Activated CD4-positive, alpha-beta T cell treated with anti-CD3 and anti-CD28 coated beads, Interleukin-2, amount 10 ng/mL, durations not matched to agents 24 days and 14 days (primary cell): ENCODE measurements at regions not wholly inside any gene's neighbourhood (a gene's known extent, or its start where the extent isn't known, plus 50 kb on each side); places are given as distances from the start of the nearest gene placed in this dataset.

Source experiments
- DNase-seq: peaks from one replicate; pipeline ENCODE4 v3.0.0; 2022
- H3K27ac Mint-ChIP-seq: one replicate; pipeline ENCODE4 v1.8.0; 2022; ENCODE audit warnings: mild to moderate bottlenecking, mixed read lengths
- H3K27me3 Mint-ChIP-seq: one replicate; pipeline ENCODE4 v1.8.0; 2022; ENCODE audit warnings: mixed read lengths
- H3K36me3 Mint-ChIP-seq: one replicate; pipeline ENCODE4 v1.8.0; 2022; ENCODE audit warnings: low read depth, mild to moderate bottlenecking, mixed read lengths
- H3K4me1 Mint-ChIP-seq: one replicate; pipeline ENCODE4 v1.8.0; 2021; ENCODE audit warnings: mixed read lengths
- H3K4me3 Mint-ChIP-seq: one replicate; pipeline ENCODE4 v1.8.0; 2022; ENCODE audit warnings: mild to moderate bottlenecking, moderate library complexity, mixed read lengths
- H3K9me3 Mint-ChIP-seq: one replicate; pipeline ENCODE4 v1.8.0; 2021; ENCODE audit warnings: mixed read lengths
- intact Hi-C: fragments of 100-400 bp; cut with micrococcal nuclease; formaldehyde crosslinking; loops from one replicate; pipeline ENCODE4 v1.15.1; 2023

GRCh38 chr19:30648866-30649862, 277.0 kb downstream of the ZNF536 start:
- Mint-ChIP-seq H3K4me3 (no peak overlapping the region), H3K36me3 (no peaks in the 10 kb centered on the region), H3K27ac (no peak overlapping the region), H3K9me3 (no peaks in the 10 kb centered on the region), H3K4me1 (no peaks in the 10 kb centered on the region), H3K27me3 (peaks cover 6% of the 10 kb centered on the region)
- intact Hi-C loops: no loop called here
- no peak for DNase-seq

- Mint-ChIP-seq H3K9me3 (no peaks in the 10 kb centered on the region), H3K27ac (no peak overlapping the region), H3K4me3 (no peak overlapping the region), H3K4me1 (no peaks in the 10 kb centered on the region), H3K27me3 (peaks cover 6% of the 10 kb centered on the region), H3K36me3 (no peaks in the 10 kb centered on the region)
- intact Hi-C loops: no loop called here
- DNase-seq: no peak
Measured at GRCh38 chr19:30647891-30648720, 275.9 kb downstream of the ZNF536 start.

- intact Hi-C loops: no loop called here
- H3K27me3 Mint-ChIP-seq: peaks cover 6% of the 10 kb centered on the region
Measured at GRCh38 chr19:30646806-30647205, 274.6 kb downstream of the ZNF536 start.

GRCh38 chr19:30645946-30646577, 273.9 kb downstream of the ZNF536 start:
- intact Hi-C loops: no loop called here
- H3K27ac Mint-ChIP-seq: no peak overlapping the region
- H3K4me3 Mint-ChIP-seq: no peak overlapping the region
- H3K9me3 Mint-ChIP-seq: no peaks in the 10 kb centered on the region
- peaks cover 6% of the 10 kb centered on the region for H3K27me3 Mint-ChIP-seq
- no peak for DNase-seq
- H3K4me1 Mint-ChIP-seq: no peaks in the 10 kb centered on the region
- no peaks in the 10 kb centered on the region for H3K36me3 Mint-ChIP-seq

More at GRCh38 chr19:30646806-30647205, 274.6 kb downstream of the ZNF536 start:
- Mint-ChIP-seq H3K4me3 (no peak overlapping the region), H3K27ac (no peak overlapping the region), H3K9me3 (no peaks in the 10 kb centered on the region), H3K36me3 (no peaks in the 10 kb centered on the region), H3K4me1 (no peaks in the 10 kb centered on the region)
- no peak for DNase-seq

- H3K27ac Mint-ChIP-seq: no peak overlapping the region
- no peaks in the 10 kb centered on the region for H3K36me3 Mint-ChIP-seq
- intact Hi-C loops: no loop called here
- H3K27me3 Mint-ChIP-seq: no peaks in the 10 kb centered on the region
- no peaks in the 10 kb centered on the region for H3K4me1 Mint-ChIP-seq
- no peak overlapping the region for H3K4me3 Mint-ChIP-seq
- DNase-seq: no peak
- H3K9me3 Mint-ChIP-seq: no peaks in the 10 kb centered on the region
Measured at GRCh38 chr19:30640252-30640965, 268.2 kb downstream of the ZNF536 start.

GRCh38 chr19:30638889-30639288, 266.7 kb downstream of the ZNF536 start:
- H3K36me3 Mint-ChIP-seq: no peaks in the 10 kb centered on the region
- intact Hi-C loops: no loop called here
- DNase-seq: no peak
- H3K4me3 Mint-ChIP-seq: no peak overlapping the region
- H3K9me3 Mint-ChIP-seq: no peaks in the 10 kb centered on the region
- H3K4me1 Mint-ChIP-seq: no peaks in the 10 kb centered on the region
- H3K27ac Mint-ChIP-seq: no peak overlapping the region
- H3K27me3 Mint-ChIP-seq: no peaks in the 10 kb centered on the region

- intact Hi-C loops: no loop called here
- no peaks in the 10 kb centered on the region for H3K36me3 Mint-ChIP-seq
- H3K27me3 Mint-ChIP-seq: no peaks in the 10 kb centered on the region
- no peaks in the 10 kb centered on the region for H3K9me3 Mint-ChIP-seq
- no peak for DNase-seq
- H3K27ac Mint-ChIP-seq: no peak overlapping the region
- H3K4me1 Mint-ChIP-seq: no peaks in the 10 kb centered on the region
- no peak overlapping the region for H3K4me3 Mint-ChIP-seq
Measured at GRCh38 chr19:30637926-30638325, 265.7 kb downstream of the ZNF536 start.

- DNase-seq: no peak
- no peaks in the 10 kb centered on the region for H3K4me1 Mint-ChIP-seq
- no peak overlapping the region for H3K4me3 Mint-ChIP-seq
- no peaks in the 10 kb centered on the region for H3K36me3 Mint-ChIP-seq
- intact Hi-C loops: no loop called here
- no peaks in the 10 kb centered on the region for H3K9me3 Mint-ChIP-seq
- H3K27me3 Mint-ChIP-seq: no peaks in the 10 kb centered on the region
- H3K27ac Mint-ChIP-seq: no peak overlapping the region
Measured at GRCh38 chr19:30634996-30635975, 263.1 kb downstream of the ZNF536 start.

- no peak overlapping the region for H3K4me3 Mint-ChIP-seq
- H3K27ac Mint-ChIP-seq: no peak overlapping the region
- DNase-seq: no peak
- H3K9me3 Mint-ChIP-seq: no peaks in the 10 kb centered on the region
- no peaks in the 10 kb centered on the region for H3K4me1 Mint-ChIP-seq
- H3K27me3 Mint-ChIP-seq: no peaks in the 10 kb centered on the region
- intact Hi-C loops: no loop called here
- no peaks in the 10 kb centered on the region for H3K36me3 Mint-ChIP-seq
Measured at GRCh38 chr19:30634131-30634830, 262.1 kb downstream of the ZNF536 start.

- H3K4me3 Mint-ChIP-seq: no peak overlapping the region
- no peak for DNase-seq
- no peaks in the 10 kb centered on the region for H3K9me3 Mint-ChIP-seq
- intact Hi-C loops: no loop called here
- H3K27me3 Mint-ChIP-seq: no peaks in the 10 kb centered on the region
- no peaks in the 10 kb centered on the region for H3K36me3 Mint-ChIP-seq
- no peak overlapping the region for H3K27ac Mint-ChIP-seq
- H3K4me1 Mint-ChIP-seq: no peaks in the 10 kb centered on the region
Measured at GRCh38 chr19:30631033-30631370, 258.8 kb downstream of the ZNF536 start.

- intact Hi-C loops: no loop called here
- no peaks in the 10 kb centered on the region for H3K36me3 Mint-ChIP-seq
- H3K9me3 Mint-ChIP-seq: no peaks in the 10 kb centered on the region
- no peak overlapping the region for H3K4me3 Mint-ChIP-seq
- no peak overlapping the region for H3K27ac Mint-ChIP-seq
- no peaks in the 10 kb centered on the region for H3K27me3 Mint-ChIP-seq
- H3K4me1 Mint-ChIP-seq: no peaks in the 10 kb centered on the region
- no peak for DNase-seq
Measured at GRCh38 chr19:30630289-30631032, 258.3 kb downstream of the ZNF536 start.

GRCh38 chr19:30629086-30629485, 256.9 kb downstream of the ZNF536 start:
- Mint-ChIP-seq H3K4me3 (no peak overlapping the region), H3K27me3 (no peaks in the 10 kb centered on the region), H3K36me3 (no peaks in the 10 kb centered on the region), H3K9me3 (no peaks in the 10 kb centered on the region), H3K4me1 (no peaks in the 10 kb centered on the region), H3K27ac (no peak overlapping the region)
- intact Hi-C loops: no loop called here
- DNase-seq: no peak
